ENCODE measurements at regions not wholly inside any gene's neighbourhood (a gene's known extent, or its start where the extent isn't known, plus 50 kb on each side); places are given as distances from the start of the nearest gene placed in this dataset.

- no peak for DNase-seq
Measured at GRCh38 chr7:113452245-113452644, 333.9 kb upstream of the SMIM30 start.

DNA sequence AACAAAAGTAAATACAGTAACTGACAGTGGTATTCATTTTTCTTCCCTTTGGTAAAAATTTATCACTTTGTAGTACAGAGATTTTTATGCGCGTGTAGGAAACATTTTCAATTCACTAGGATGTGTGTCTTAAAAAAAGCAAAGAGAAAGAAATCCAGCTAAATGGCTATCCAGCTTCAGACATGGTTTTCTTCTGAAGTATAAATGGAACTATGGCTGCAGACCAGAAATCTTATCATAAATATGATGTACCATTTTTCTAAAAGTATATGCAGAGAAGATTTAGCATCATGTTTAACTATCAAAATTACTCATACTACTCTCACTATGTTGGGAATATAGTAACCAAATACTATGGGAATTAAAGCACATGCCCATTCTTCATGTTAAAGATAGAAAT, 328.4 kb upstream of the SMIM30 start:
- no peak for DNase-seq

DNA sequence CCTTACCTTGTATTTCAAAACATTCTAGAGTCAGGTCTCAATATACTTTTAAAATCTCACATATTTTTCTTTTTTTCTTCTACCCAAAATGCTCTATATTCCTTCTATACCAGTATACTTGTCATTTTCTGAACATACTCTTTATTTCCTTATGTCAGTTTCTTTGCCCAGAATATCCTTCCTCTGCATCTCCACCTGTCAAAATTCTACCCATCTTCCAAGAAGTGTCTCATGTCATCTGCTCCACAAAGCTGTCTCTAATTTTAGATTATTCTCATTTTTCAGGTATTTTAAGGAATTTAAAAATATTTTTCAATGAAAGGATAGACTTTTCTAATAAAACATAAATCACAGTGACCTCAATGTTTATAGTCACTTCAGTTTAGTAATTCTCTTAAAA, 328.0 kb upstream of the SMIM30 start:
- DNase-seq = no peak

GRCh38 chr7:113444261-113444660, 325.9 kb upstream of the SMIM30 start:
- no peak for DNase-seq

DNA sequence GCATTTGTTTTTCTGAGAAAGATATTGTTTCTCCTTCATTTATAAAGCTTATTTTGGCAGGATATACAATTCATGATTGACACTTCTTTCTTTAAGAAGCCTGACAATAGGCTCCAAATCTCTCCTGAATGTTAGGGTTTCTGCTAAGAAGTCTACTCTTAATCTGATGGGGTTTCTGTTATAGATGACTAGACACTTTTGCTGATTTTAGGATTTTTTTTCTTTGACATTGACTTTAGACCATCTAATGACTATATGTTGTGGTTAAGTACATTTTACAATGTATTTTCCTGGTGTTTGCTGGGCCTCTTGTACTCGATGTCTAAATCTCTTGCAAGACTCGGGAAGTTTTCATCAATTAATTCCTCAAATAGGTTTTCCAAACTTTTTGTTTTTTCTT, 321.8 kb upstream of the SMIM30 start:
- DNase-seq = no peak

GRCh38 chr7:113431406-113431805, 313.1 kb upstream of the SMIM30 start:
- no peak for DNase-seq

GRCh38 chr7:113424185-113424817, 305.9 kb upstream of the SMIM30 start:
- DNase-seq = no peak

DNA sequence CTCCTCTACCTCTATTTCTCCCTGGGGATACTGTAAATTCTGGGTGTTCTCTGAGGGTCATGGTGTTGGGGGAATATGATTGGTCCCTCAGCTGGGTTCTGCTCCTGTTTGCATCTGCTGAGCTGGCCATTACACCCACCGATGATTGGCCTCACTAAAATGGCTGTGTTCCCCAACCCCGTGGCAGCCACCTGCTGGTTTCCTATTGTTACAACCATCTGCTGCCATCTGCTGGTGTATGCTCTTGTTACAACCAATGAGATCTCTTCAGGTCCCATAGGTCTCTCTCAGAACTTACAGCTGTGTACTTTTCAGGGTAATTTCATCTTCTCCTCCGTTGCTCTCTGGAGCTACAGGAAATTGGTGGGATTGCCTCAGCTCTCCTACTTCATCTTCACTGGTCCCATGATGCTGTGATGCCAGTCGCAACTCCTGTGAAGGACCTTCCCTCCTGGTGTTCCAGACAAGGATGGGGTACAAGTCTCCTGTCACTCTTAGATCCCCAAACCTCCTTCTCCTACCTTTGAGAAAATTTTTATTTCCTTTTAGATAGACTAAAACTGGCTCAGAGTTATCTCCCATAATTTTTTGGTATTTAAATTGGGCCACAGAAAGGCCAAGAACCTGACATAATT, 303.5 kb upstream of the SMIM30 start:
- peak; percentile 19 to 76 (median 56) for DNase-seq

GRCh38 chr7:113414401-113415035, 296.2 kb upstream of the SMIM30 start:
- DNase-seq = no peak

DNA sequence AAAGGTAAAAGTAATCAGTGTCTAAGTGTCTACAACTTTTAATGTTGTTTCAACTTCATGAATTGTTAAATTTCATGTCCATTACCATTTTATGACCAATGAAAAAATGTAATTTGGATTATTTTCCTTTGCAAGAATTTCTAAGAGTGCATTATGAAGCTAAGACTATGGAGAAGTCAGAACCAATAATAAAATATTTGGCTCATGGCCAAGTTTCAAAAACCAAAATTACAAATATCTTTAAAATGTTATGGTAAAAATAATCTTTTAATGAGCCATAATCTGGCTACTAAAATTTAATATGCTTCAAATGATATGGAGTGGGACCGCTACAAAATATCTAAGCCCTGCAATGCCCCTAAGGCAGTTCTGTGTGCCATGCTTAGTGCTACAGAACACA, 294.1 kb upstream of the SMIM30 start:
- no peak for DNase-seq

DNA sequence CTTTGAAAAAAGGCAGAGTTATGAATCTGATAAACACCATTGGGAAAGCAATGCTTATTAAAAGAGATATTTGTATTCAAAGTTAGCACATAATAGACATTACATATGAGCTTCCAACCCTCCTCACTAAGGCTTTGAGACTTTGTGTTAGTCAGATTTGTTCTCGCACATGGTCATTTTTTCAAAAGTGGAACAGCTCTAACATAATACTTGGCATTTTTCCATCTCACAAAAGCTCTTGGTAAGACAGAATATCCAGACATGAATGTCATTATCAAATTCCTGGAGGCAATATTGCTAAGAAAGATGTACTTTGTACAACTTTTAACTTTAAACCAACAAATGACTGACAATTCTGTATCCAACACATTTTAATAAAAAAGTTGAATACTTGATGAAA, 292.4 kb upstream of the SMIM30 start:
- DNase-seq = no peak

- no peak for DNase-seq
Measured at GRCh38 chr7:113408999-113409398, 290.6 kb upstream of the SMIM30 start.

- no peak for DNase-seq
Measured at GRCh38 chr7:113405296-113406056, 287.1 kb upstream of the SMIM30 start.

DNA sequence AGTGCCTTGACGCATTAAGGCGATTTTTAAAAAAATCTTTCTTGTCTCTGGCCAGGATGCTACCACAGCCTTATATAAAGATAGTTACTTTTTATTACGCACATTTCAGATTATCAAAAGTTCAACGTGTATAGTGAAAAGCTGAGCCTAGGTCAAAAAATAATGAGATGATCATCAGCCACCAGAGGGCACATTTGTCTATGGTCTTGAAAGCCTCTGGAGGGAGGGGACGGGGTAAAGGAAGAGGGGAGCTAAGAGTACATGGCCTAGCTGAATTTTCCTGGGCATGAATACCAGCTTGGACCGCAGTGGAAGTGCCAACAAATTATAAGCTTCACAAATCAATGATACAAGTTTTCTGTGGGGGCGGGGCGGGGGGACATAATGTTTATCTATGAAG, 285.9 kb upstream of the SMIM30 start:
- no peak for DNase-seq

DNA sequence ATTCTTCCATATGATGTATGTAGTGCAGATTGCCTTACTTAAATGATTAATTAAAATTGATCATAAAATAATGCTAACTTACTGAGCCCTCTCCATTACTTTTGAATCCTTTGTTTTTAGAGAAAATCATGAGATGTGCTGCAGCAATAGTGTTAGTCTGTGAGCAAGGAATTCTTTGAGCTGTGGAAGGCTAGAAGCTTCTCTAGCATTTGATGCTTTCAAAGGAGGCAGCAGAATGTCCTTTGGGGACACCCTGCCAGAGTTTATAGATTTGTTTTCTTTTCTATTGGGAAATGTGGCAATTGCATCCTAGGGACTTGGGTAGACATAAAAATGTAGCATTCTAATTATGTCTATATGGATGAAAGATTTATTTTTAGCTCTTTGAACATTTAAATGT, 284.1 kb upstream of the SMIM30 start:
- no peak for DNase-seq

GRCh38 chr7:113402005-113402404, 283.7 kb upstream of the SMIM30 start:
- no peak for DNase-seq

- no peak for DNase-seq
Measured at GRCh38 chr7:113394856-113395255, 276.5 kb upstream of the SMIM30 start.

- no peak for DNase-seq
Measured at GRCh38 chr7:113392841-113393540, 274.6 kb upstream of the SMIM30 start.

GRCh38 chr7:113392421-113392820, 274.1 kb upstream of the SMIM30 start:
- DNase-seq = no peak

DNA sequence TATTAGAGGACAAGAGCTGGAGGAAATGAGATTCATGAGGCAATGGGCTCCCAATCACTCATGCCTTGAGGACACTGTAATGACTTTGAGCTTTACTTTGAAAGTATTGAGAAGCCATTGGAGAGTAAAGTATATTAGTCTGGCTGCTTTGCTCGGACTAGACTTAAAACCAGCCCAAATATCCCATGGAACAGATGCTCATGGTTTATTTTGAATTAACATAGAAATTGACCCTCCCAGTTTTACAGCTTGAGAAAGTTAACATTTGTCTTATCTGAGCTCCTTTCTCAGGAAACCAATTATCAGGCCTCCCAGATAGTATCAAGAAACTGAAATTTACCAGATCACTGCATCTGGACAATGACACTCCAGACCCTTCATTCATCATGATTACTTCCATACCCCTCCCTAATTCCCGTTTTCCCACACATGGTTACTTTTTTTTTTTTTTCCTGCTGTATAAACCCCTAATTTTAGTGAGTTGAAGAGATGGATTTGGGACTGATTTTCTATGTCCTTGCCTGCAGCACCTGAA, 270.8 kb upstream of the SMIM30 start:
- DNase-seq = no peak

- DNase-seq = no peak
Measured at GRCh38 chr7:113383638-113384037, 265.3 kb upstream of the SMIM30 start.

- no peak for DNase-seq
Measured at GRCh38 chr7:113379746-113380145, 261.4 kb upstream of the SMIM30 start.

- no peak for DNase-seq
Measured at GRCh38 chr7:113374955-113375354, 256.6 kb upstream of the SMIM30 start.
